ENCODE measurements at regions not wholly inside any gene's neighbourhood (a gene's known extent, or its start where the extent isn't known, plus 50 kb on each side); places are given as distances from the start of the nearest gene placed in this dataset.

GRCh38 chr2:21833767-21834166, 710.0 kb downstream of the TDRD15 start:
- no peak overlapping the region for H3K27ac ChIP-seq (ENCODE audit: low read depth, low read length)
- no peak overlapping the region for H3K9ac ChIP-seq (ENCODE audit: low read length)
- no peaks in the 10 kb centered on the region for H3K27me3 ChIP-seq (ENCODE audit: low read length)
- H4K20me1 ChIP-seq (ENCODE audit: low read depth, low read length): no peaks in the 10 kb centered on the region
- TF ChIP-seq EZH2phosphoT487 (conservative IDR thresholded peaks at IDR 0.05; ENCODE audit: low read length) (no peak), CTCF (IDR thresholded peaks at IDR 0.05; ENCODE audit: insufficient read depth, low read length, poor library complexity, severe bottlenecking) (no peak)
- no peak overlapping the region for H3K4me3 ChIP-seq (ENCODE audit: insufficient read depth, low read length, poor library complexity, severe bottlenecking)
- H3K9me3 ChIP-seq (ENCODE audit: insufficient read depth, low read length): no peaks in the 10 kb centered on the region
- no peaks in the 10 kb centered on the region for H3K79me2 ChIP-seq (ENCODE audit: insufficient read depth, low read length)
- no peak overlapping the region for H3K4me2 ChIP-seq (ENCODE audit: low read depth, low read length, poor library complexity, severe bottlenecking)
- H2AFZ ChIP-seq (ENCODE audit: low read depth, low read length, severe bottlenecking): no peak overlapping the region
- H3K9me2 ChIP-seq (replicated peaks; ENCODE audit: insufficient read depth, low read length): no peaks in the 10 kb centered on the region
- no peaks in the 10 kb centered on the region for H3F3A ChIP-seq (ENCODE audit: insufficient read depth)
- no peaks in the 10 kb centered on the region for H3K36me3 ChIP-seq (ENCODE audit: low read length)

- no peaks in the 10 kb centered on the region for H3F3A ChIP-seq (ENCODE audit: insufficient read depth)
- H4K20me1 ChIP-seq (ENCODE audit: low read depth, low read length): no peaks in the 10 kb centered on the region
- H3K4me3 ChIP-seq (ENCODE audit: insufficient read depth, low read length, poor library complexity, severe bottlenecking): no peak overlapping the region
- H3K4me2 ChIP-seq (ENCODE audit: low read depth, low read length, poor library complexity, severe bottlenecking): no peak overlapping the region
- no peak overlapping the region for H3K9ac ChIP-seq (ENCODE audit: low read length)
- H3K9me2 ChIP-seq (replicated peaks; ENCODE audit: insufficient read depth, low read length): no peaks in the 10 kb centered on the region
- H3K27me3 ChIP-seq (ENCODE audit: low read length): no peaks in the 10 kb centered on the region
- H3K9me3 ChIP-seq (ENCODE audit: insufficient read depth, low read length): no peaks in the 10 kb centered on the region
- no peaks in the 10 kb centered on the region for H3K36me3 ChIP-seq (ENCODE audit: low read length)
- no peak overlapping the region for H3K27ac ChIP-seq (ENCODE audit: low read depth, low read length)
- no peak overlapping the region for H2AFZ ChIP-seq (ENCODE audit: low read depth, low read length, severe bottlenecking)
- TF ChIP-seq CTCF (IDR thresholded peaks at IDR 0.05; ENCODE audit: insufficient read depth, low read length, poor library complexity, severe bottlenecking): no peak
- no peak for TF ChIP-seq EZH2phosphoT487 (conservative IDR thresholded peaks at IDR 0.05; ENCODE audit: low read length)
- no peaks in the 10 kb centered on the region for H3K79me2 ChIP-seq (ENCODE audit: insufficient read depth, low read length)
These were observed 712.5 kb downstream of the TDRD15 start for GRCh38 chr2:21836261-21836660.

- H3K9me2 ChIP-seq (replicated peaks; ENCODE audit: insufficient read depth, low read length): no peaks in the 10 kb centered on the region
- H2AFZ ChIP-seq (ENCODE audit: low read depth, low read length, severe bottlenecking): no peak overlapping the region
- H3K27ac ChIP-seq (ENCODE audit: low read depth, low read length): no peak overlapping the region
- no peak for TF ChIP-seq CTCF (IDR thresholded peaks at IDR 0.05; ENCODE audit: insufficient read depth, low read length, poor library complexity, severe bottlenecking)
- no peak for TF ChIP-seq EZH2phosphoT487 (conservative IDR thresholded peaks at IDR 0.05; ENCODE audit: low read length)
- no peaks in the 10 kb centered on the region for H3K79me2 ChIP-seq (ENCODE audit: insufficient read depth, low read length)
- H3K36me3 ChIP-seq (ENCODE audit: low read length): no peaks in the 10 kb centered on the region
- H4K20me1 ChIP-seq (ENCODE audit: low read depth, low read length): no peaks in the 10 kb centered on the region
- H3K9ac ChIP-seq (ENCODE audit: low read length): no peak overlapping the region
- H3F3A ChIP-seq (ENCODE audit: insufficient read depth): no peaks in the 10 kb centered on the region
- no peak overlapping the region for H3K4me3 ChIP-seq (ENCODE audit: insufficient read depth, low read length, poor library complexity, severe bottlenecking)
- H3K4me2 ChIP-seq (ENCODE audit: low read depth, low read length, poor library complexity, severe bottlenecking): no peak overlapping the region
- no peaks in the 10 kb centered on the region for H3K27me3 ChIP-seq (ENCODE audit: low read length)
- no peaks in the 10 kb centered on the region for H3K9me3 ChIP-seq (ENCODE audit: insufficient read depth, low read length)
These were observed 713.0 kb downstream of the TDRD15 start for GRCh38 chr2:21836719-21837118.
